Smooth muscle cell (in vitro differentiated cells): ENCODE measurements at regions not wholly inside any gene's neighbourhood (a gene's known extent, or its start where the extent isn't known, plus 50 kb on each side); places are given as distances from the start of the nearest gene placed in this dataset.

Experiments used
- DNase-seq: peaks from one replicate; lab custom pipeline; 2025; ENCODE audit not compliant: unreplicated experiment; lab: John Stamatoyannopoulos, UW
- H2AFZ ChIP-seq: fragments of 200-600 bp; sonication (generic); 2 replicates; pipeline ENCODE4 v1.6.0; 2016; ENCODE audit warnings: antibody characterized with exemption, low read depth, mild to moderate bottlenecking
- H3F3A ChIP-seq: fragments of 200-600 bp; sonication (generic); 2 replicates; pipeline ENCODE4 v1.6.0; 2017; ENCODE audit warnings: antibody characterized with exemption, low read depth
- H3K27ac ChIP-seq: fragments of 200-600 bp; sonication (generic); 2 replicates; pipeline ENCODE4 v1.5.1; 2016; ENCODE audit warnings: low read depth, mild to moderate bottlenecking
- H3K27me3 ChIP-seq: fragments of 200-600 bp; sonication (generic); 2 replicates; pipeline ENCODE4 v1.6.1; 2016; ENCODE audit warnings: low read depth, mild to moderate bottlenecking
- H3K36me3 ChIP-seq: fragments of 200-600 bp; sonication (generic); 2 replicates; pipeline ENCODE4 v1.5.1; 2016; ENCODE audit warnings: low read depth
- H3K4me1 ChIP-seq: fragments of 200-600 bp; sonication (generic); 2 replicates; pipeline ENCODE4 v1.5.1; 2016; ENCODE audit warnings: low read depth
- H3K4me2 ChIP-seq: fragments of 200-600 bp; sonication (generic); 2 replicates; pipeline ENCODE4 v1.6.0; 2016; ENCODE audit warnings: mild to moderate bottlenecking
- H3K4me3 ChIP-seq: fragments of 200-600 bp; sonication (generic); 2 replicates; pipeline ENCODE4 v1.5.1; 2016; ENCODE audit warnings: mild to moderate bottlenecking
- H3K79me2 ChIP-seq: fragments of 200-600 bp; sonication (generic); 2 replicates; pipeline ENCODE4 v1.6.0; 2016; ENCODE audit warnings: low read depth, mild to moderate bottlenecking
- H3K9ac ChIP-seq: fragments of 200-600 bp; sonication (generic); 2 replicates; pipeline ENCODE4 v1.6.0; 2016; ENCODE audit warnings: low read depth
- H3K9me3 ChIP-seq: fragments of 200-600 bp; sonication (generic); replicated peaks from 2 replicates; pipeline ENCODE4 v1.5.1; 2016; ENCODE audit warnings: low read depth
- H4K20me1 ChIP-seq: fragments of 200-600 bp; sonication (generic); 2 replicates; pipeline ENCODE4 v1.6.0; 2016; ENCODE audit warnings: low read depth
- CTCF ChIP-seq: fragments of 200-600 bp; sonication (generic); IDR thresholded peaks from 2 replicates; pipeline ENCODE4 v1.5.1; 2017; ENCODE audit warnings: borderline replicate concordance, mild to moderate bottlenecking, antibody characterized with exemption; ENCODE audit not compliant: insufficient read depth, poor library complexity, severe bottlenecking
- WGBS: methylation state at CpG from one replicate; pipeline ENCODE4 v1.1.7; 2016; ENCODE audit warnings: low lambda C conversion rate; 5-methylcytosine and 5-hydroxymethylcytosine counted together

GRCh38 chr6:15096894-15097837 is 148.7 kb upstream of the JARID2 start:
- no peak overlapping the region for H3K4me3 ChIP-seq
- H3K9ac ChIP-seq: no peak overlapping the region
- no peaks in the 10 kb centered on the region for H3F3A ChIP-seq
- H3K27ac ChIP-seq: no peak overlapping the region
- H3K4me2 ChIP-seq: no peak overlapping the region
- H3K36me3 ChIP-seq: no peaks in the 10 kb centered on the region
- H2AFZ ChIP-seq: no peak overlapping the region
- H3K27me3 ChIP-seq: no peaks in the 10 kb centered on the region
- H3K9me3 ChIP-seq: no peaks in the 10 kb centered on the region
- H3K4me1 ChIP-seq: no peaks in the 10 kb centered on the region
- no peak for TF ChIP-seq CTCF
- H4K20me1 ChIP-seq: no peaks in the 10 kb centered on the region
- DNase-seq: no peak
- H3K79me2 ChIP-seq: no peaks in the 10 kb centered on the region
- WGBS: 78% methylated on average over 17 of the region's 17 CpGs

- no peak overlapping the region for H3K27ac ChIP-seq
- H3K79me2 ChIP-seq: no peaks in the 10 kb centered on the region
- H2AFZ ChIP-seq: no peak overlapping the region
- WGBS: 91% methylated on average over 7 of the region's 7 CpGs
- no peak for DNase-seq
- H3K9me3 ChIP-seq: no peaks in the 10 kb centered on the region
- no peaks in the 10 kb centered on the region for H3K27me3 ChIP-seq
- no peaks in the 10 kb centered on the region for H3K36me3 ChIP-seq
- no peaks in the 10 kb centered on the region for H4K20me1 ChIP-seq
- H3K4me3 ChIP-seq: no peak overlapping the region
- no peak overlapping the region for H3K9ac ChIP-seq
- no peaks in the 10 kb centered on the region for H3F3A ChIP-seq
- no peak for TF ChIP-seq CTCF
- no peaks in the 10 kb centered on the region for H3K4me1 ChIP-seq
- no peak overlapping the region for H3K4me2 ChIP-seq
Observed at GRCh38 chr6:15101130-15101529, 144.7 kb upstream of the JARID2 start.

DNA sequence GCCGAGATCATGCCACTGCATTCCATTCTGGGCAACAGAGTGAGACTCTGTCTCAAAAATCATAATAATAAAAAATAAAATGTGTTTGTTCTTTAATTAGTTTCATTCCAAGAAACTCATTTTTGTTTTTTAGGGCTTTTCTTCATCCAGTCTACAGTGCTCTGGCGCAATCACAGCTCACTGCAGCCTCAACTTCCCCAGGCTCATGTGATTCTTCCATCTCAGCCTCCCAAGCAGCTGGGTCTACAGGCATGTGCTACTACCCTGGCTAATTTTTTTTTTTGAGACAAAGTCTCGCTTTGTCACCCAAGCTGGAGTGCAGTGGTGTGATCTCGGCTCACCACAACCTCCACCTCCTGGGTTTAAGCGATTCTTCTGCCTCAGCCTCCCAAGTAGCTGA is 143.6 kb upstream of the JARID2 start:
- no peaks in the 10 kb centered on the region for H3K79me2 ChIP-seq
- H3K4me1 ChIP-seq: no peaks in the 10 kb centered on the region
- no peaks in the 10 kb centered on the region for H3F3A ChIP-seq
- no peak overlapping the region for H3K4me2 ChIP-seq
- H3K9me3 ChIP-seq: no peaks in the 10 kb centered on the region
- TF ChIP-seq CTCF: no peak
- WGBS: 95% methylated on average over 5 of the region's 5 CpGs
- no peak for DNase-seq
- H3K36me3 ChIP-seq: no peaks in the 10 kb centered on the region
- H3K27ac ChIP-seq: no peak overlapping the region
- no peak overlapping the region for H3K4me3 ChIP-seq
- H2AFZ ChIP-seq: no peak overlapping the region
- no peak overlapping the region for H3K9ac ChIP-seq
- no peaks in the 10 kb centered on the region for H4K20me1 ChIP-seq
- no peaks in the 10 kb centered on the region for H3K27me3 ChIP-seq
